B cell (primary cell): ENCODE measurements at regions not wholly inside any gene's neighbourhood (a gene's known extent, or its start where the extent isn't known, plus 50 kb on each side); places are given as distances from the start of the nearest gene placed in this dataset.

Experiments used
- ATAC-seq: fragments of 200-7000 bp; cut with Tn5 transposase; one replicate; pipeline ENCODE4 v1.10.0; 2021; ENCODE audit warnings: low read depth, mild to moderate bottlenecking, moderate number of reproducible peaks, moderate library complexity
- CTCF ChIA-PET: fragments of 350-600 bp; sonication (Branson Sonifier 250); formaldehyde crosslinking; loops from one replicate; lab custom pipeline; 2021; ENCODE audit warnings: antibody characterized with exemption, inconsistent platforms; lab: Charles Lee
- POLR2A ChIA-PET: fragments of 350-600 bp; sonication (Branson Sonifier 250); formaldehyde crosslinking; loops from one replicate; lab custom pipeline; 2021; ENCODE audit warnings: antibody characterized with exemption; lab: Charles Lee
- DNase-seq: peaks from one replicate; pipeline ENCODE4 v3.0.0; 2013
- H2AFZ ChIP-seq: 2 replicates; pipeline ENCODE4 v1.6.1; 2012; ENCODE audit warnings: mild to moderate bottlenecking, low read depth, low read length; ENCODE audit not compliant: insufficient read depth, poor library complexity, severe bottlenecking
- H3K27ac ChIP-seq, 2 donors: 1 replicate in 1 of 2; 2 replicates in 1 of 2; pipeline ENCODE4 v1.5.1; 2012 to 2013; ENCODE audit warnings: low read length in 2 of 2, mild to moderate bottlenecking in 2 of 2, moderate library complexity in 1 of 2
- H3K27me3 ChIP-seq, 4 experiments: fragments of 200-600 bp in 1 of 4; sonication (generic) in 1 of 4; replicated peaks in 1 of 4; 1 replicate in 2 of 4; 2 replicates in 2 of 4; pipeline versions ENCODE4 v1.6.1 to v1.7.0; 2013 to 2016; ENCODE audit warnings: low read length in 3 of 4, mild to moderate bottlenecking in 2 of 4, mixed read lengths in 1 of 4, moderate library complexity in 1 of 4; ENCODE audit not compliant: insufficient read depth in 4 of 4, control insufficient read depth in 3 of 4; ENCODE audit errors: control extremely low read depth in 1 of 4
- H3K36me3 ChIP-seq, 2 experiments: replicated peaks in 1 of 2; 1 replicate in 1 of 2; 2 replicates in 1 of 2; pipeline versions ENCODE4 v1.6.1 to v1.7.1; 2013; ENCODE audit warnings: low read length in 1 of 2; ENCODE audit not compliant: insufficient read depth in 2 of 2, control insufficient read depth in 1 of 2; ENCODE audit errors: control extremely low read depth in 1 of 2, extremely low read depth in 1 of 2
- H3K4me1 ChIP-seq, 2 donors: fragments of 200-600 bp in 1 of 2; sonication (generic) in 1 of 2; 1 replicate in 1 of 2; 2 replicates in 1 of 2; pipeline versions ENCODE4 v1.5.1 to v1.6.1; 2013 to 2017; ENCODE audit warnings: low read length in 2 of 2; ENCODE audit not compliant: control insufficient read depth in 2 of 2, insufficient read depth in 2 of 2
- H3K4me2 ChIP-seq: replicated peaks from 2 replicates; pipeline ENCODE3; 2012; ENCODE audit warnings: mild to moderate bottlenecking, low read depth, low read length; ENCODE audit not compliant: poor library complexity, severe bottlenecking
- H3K4me3 ChIP-seq, 5 experiments: fragments of 200-600 bp in 1 of 5; sonication (generic) in 1 of 5; 1 replicate in 3 of 5; 2 replicates in 2 of 5; pipeline versions ENCODE4 v1.5.1 to v1.7.0; 2011 to 2016; ENCODE audit warnings: low read length in 4 of 5, mild to moderate bottlenecking in 4 of 5, low read depth in 2 of 5, control low read depth in 1 of 5, moderate library complexity in 1 of 5; ENCODE audit not compliant: insufficient read depth in 1 of 5; ENCODE audit errors: control extremely low read depth in 1 of 5, extremely low read depth in 1 of 5
- H3K79me2 ChIP-seq: fragments of 200-600 bp; sonication (generic); one replicate; pipeline ENCODE4 v1.6.0; 2016; ENCODE audit warnings: low read length; ENCODE audit not compliant: control insufficient read depth, insufficient read depth
- H3K9ac ChIP-seq: fragments of 200-600 bp; sonication (generic); 2 replicates; pipeline ENCODE4 v1.6.1; 2017; ENCODE audit warnings: mild to moderate bottlenecking, low read length, moderate library complexity
- H3K9me3 ChIP-seq, 3 donors: one replicate each; pipeline versions ENCODE4 v1.6.1 to v1.7.1; 2013; ENCODE audit warnings: low read length in 2 of 3; ENCODE audit not compliant: control insufficient read depth in 2 of 3, insufficient read depth in 1 of 3; ENCODE audit errors: control extremely low read depth in 1 of 3
- H4K20me1 ChIP-seq: 2 replicates; pipeline ENCODE4 v1.6.0; 2012; ENCODE audit warnings: mild to moderate bottlenecking, low read length; ENCODE audit not compliant: insufficient read depth, control insufficient read depth, poor library complexity, severe bottlenecking
- H3K27ac Mint-ChIP-seq: one replicate; pipeline ENCODE4 v1.8.0; 2021; ENCODE audit warnings: mixed read lengths
- H3K27me3 Mint-ChIP-seq: one replicate; pipeline ENCODE4 v1.8.0; 2021; ENCODE audit warnings: mixed read lengths
- H3K4me1 Mint-ChIP-seq: one replicate; pipeline ENCODE4 v1.8.0; 2021; ENCODE audit warnings: mixed read lengths
- H3K4me3 Mint-ChIP-seq: one replicate; pipeline ENCODE4 v1.8.0; 2021; ENCODE audit warnings: mixed read lengths
- H3K9me3 Mint-ChIP-seq: one replicate; pipeline ENCODE4 v1.8.0; 2022; ENCODE audit warnings: mixed read lengths; ENCODE audit not compliant: insufficient read depth
- CTCF ChIP-seq: fragments of 200-600 bp; IDR thresholded peaks from one replicate; pipeline ENCODE4 v1.8.0; 2022; ENCODE audit warnings: antibody characterized with exemption, mild to moderate bottlenecking
- EZH2 ChIP-seq: IDR thresholded peaks from 2 replicates; pipeline ENCODE4 v1.6.1; 2012; ENCODE audit warnings: borderline replicate concordance, low read depth, mild to moderate bottlenecking, moderate library complexity, low read length; ENCODE audit not compliant: insufficient read depth, poor library complexity, severe bottlenecking
- WGBS: methylation state at CpG from one replicate; pipeline ENCODE4 v1.1.5; 2013; ENCODE audit warnings: missing lambda C conversion rate; ENCODE audit not compliant: insufficient coverage; 5-methylcytosine and 5-hydroxymethylcytosine counted together
- intact Hi-C: fragments of 100-400 bp; cut with micrococcal nuclease; formaldehyde crosslinking; loops from one replicate; pipeline ENCODE4 v1.10.0; 2022

- Histone ChIP-seq H3K4me2 (no peak overlapping the region), H3K27ac (no peak overlapping the region), H3K79me2 (no peaks in the 10 kb centered on the region), H3K36me3 (no peaks in the 10 kb centered on the region), H3K9me3 (peaks cover 0 to 24% (median 0%) of the 10 kb centered on the region in 3 donors), H3K9ac (no peak overlapping the region), H2AFZ (no peak overlapping the region), H3K4me1 (no peaks in the 10 kb centered on the region), H3K4me3 (no peak overlapping the region), H4K20me1 (no peaks in the 10 kb centered on the region), H3K27me3 (no peaks in the 10 kb centered on the region)
- intact Hi-C loops: no loop called here
- POLR2A ChIA-PET: no interaction called here
- TF ChIP-seq EZH2 (no peak), CTCF (no peak)
- Mint-ChIP-seq H3K9me3 (peaks cover 12% of the 10 kb centered on the region), H3K27me3 (no peaks in the 10 kb centered on the region), H3K27ac (no peak overlapping the region), H3K4me1 (no peaks in the 10 kb centered on the region), H3K4me3 (no peak overlapping the region)
- CTCF ChIA-PET: no interaction called here
- no peak for DNase-seq
- ATAC-seq: no peak
- 79% methylated on average over 3 of the region's 3 CpGs for WGBS
Measured at GRCh38 chr19:28170066-28170465, 1042.9 kb downstream of the UQCRFS1 start.

GRCh38 chr19:28169168-28169887, 1043.6 kb downstream of the UQCRFS1 start:
- Mint-ChIP-seq H3K27me3 (no peaks in the 10 kb centered on the region), H3K4me1 (no peaks in the 10 kb centered on the region), H3K9me3 (peaks cover 10% of the 10 kb centered on the region), H3K27ac (no peak overlapping the region), H3K4me3 (no peak overlapping the region)
- Histone ChIP-seq H3K36me3 (no peaks in the 10 kb centered on the region), H3K27me3 (no peaks in the 10 kb centered on the region), H3K79me2 (no peaks in the 10 kb centered on the region), H2AFZ (no peak overlapping the region), H4K20me1 (no peaks in the 10 kb centered on the region), H3K4me2 (no peak overlapping the region), H3K9ac (no peak overlapping the region), H3K4me1 (no peaks in the 10 kb centered on the region), H3K9me3 (peaks cover 0 to 17% (median 0%) of the 10 kb centered on the region in 3 donors), H3K4me3 (no peak overlapping the region), H3K27ac (no peak overlapping the region)
- ChIA-PET CTCF (no interaction called here), POLR2A (no interaction called here)
- intact Hi-C loops: no loop called here
- TF ChIP-seq EZH2: no peak
- no peak for DNase-seq
- no peak for ATAC-seq
- 28% methylated on average over 4 of the region's 5 CpGs for WGBS
